ENCODE measurements at regions not wholly inside any gene's neighbourhood (a gene's known extent, or its start where the extent isn't known, plus 50 kb on each side); places are given as distances from the start of the nearest gene placed in this dataset.

DNA sequence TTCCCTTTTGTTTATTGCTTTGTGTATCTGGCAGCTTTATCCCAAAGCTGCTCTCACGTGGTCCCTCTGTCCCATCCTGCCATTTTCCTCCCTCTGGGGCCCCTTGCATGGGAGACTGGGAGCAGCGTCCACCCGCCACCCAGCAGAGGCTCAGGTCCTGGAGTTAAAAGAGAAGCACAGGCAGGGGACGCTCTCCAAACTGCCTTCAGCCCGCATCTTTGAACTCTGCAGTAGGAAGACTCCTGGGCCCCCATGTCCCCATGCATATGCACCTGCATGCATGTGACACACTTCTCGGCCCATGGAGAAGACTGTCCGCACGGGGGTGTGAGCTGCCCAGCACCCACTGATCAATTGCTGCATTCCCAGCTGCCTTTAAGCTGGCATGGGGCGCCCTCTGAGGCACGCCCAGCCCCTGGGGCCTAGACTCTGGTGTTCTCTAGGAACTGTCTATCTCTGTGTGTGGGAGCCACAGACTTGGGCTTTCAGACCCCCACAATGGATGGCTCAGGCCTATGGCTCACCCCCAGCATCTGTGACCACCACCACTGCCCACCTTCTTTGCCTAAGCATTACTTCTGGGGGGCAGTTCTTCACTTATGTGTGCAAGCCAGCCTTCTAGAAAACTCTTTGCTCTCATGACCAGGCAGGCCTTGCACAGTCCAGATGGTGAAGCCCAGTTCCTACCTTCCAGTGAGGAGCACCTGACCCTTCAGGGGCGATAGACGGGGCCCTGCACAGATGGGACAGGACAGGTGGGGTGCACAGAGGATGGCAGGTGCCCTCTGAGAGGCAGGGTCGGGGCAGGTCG is 96.1 kb upstream of the DIO3 start:
- Mint-ChIP-seq H3K36me3 (no peaks in the 10 kb centered on the region), H3K4me1 (no peaks in the 10 kb centered on the region), H3K9me3 (no peaks in the 10 kb centered on the region), H3K27ac (no peak overlapping the region), H3K27me3 (ENCODE audit: low read depth in 2 of 2) (peaks cover 17 to 24% of the 10 kb centered on the region in 2 donors), H3K4me3 (no peak overlapping the region)
- H3K27ac ChIP-seq (ENCODE audit: low read length), result no peak overlapping the region
- 75% methylated on average over 14 of the region's 14 CpGs for WGBS (ENCODE audit: insufficient coverage)
- TF ChIP-seq, protein P1, sequence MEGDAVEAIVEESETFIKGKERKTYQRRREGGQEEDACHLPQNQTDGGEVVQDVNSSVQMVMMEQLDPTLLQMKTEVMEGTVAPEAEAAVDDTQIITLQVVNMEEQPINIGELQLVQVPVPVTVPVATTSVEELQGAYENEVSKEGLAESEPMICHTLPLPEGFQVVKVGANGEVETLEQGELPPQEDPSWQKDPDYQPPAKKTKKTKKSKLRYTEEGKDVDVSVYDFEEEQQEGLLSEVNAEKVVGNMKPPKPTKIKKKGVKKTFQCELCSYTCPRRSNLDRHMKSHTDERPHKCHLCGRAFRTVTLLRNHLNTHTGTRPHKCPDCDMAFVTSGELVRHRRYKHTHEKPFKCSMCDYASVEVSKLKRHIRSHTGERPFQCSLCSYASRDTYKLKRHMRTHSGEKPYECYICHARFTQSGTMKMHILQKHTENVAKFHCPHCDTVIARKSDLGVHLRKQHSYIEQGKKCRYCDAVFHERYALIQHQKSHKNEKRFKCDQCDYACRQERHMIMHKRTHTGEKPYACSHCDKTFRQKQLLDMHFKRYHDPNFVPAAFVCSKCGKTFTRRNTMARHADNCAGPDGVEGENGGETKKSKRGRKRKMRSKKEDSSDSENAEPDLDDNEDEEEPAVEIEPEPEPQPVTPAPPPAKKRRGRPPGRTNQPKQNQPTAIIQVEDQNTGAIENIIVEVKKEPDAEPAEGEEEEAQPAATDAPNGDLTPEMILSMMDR (IDR thresholded peaks at IDR 0.05), result no peak
- intact Hi-C loops (cut with micrococcal nuclease), result no loop called here
- H3K36me3 ChIP-seq (ENCODE audit: control insufficient read depth, insufficient read depth, low read length), result no peaks in the 10 kb centered on the region
- ATAC-seq (no peak), DNase-seq (no peak)
- peaks cover 2% of the 10 kb centered on the region for H3K27me3 ChIP-seq (ENCODE audit: control insufficient read depth, insufficient read depth, low read length)
- no peaks in the 10 kb centered on the region for H3K9me3 ChIP-seq (ENCODE audit: control insufficient read depth, insufficient read depth, low read length)
- no peaks in the 10 kb centered on the region for H3K4me1 ChIP-seq (ENCODE audit: control insufficient read depth, insufficient read depth, low read length)
- H3K4me3 ChIP-seq (ENCODE audit: low read length), result no peak overlapping the region

DNA sequence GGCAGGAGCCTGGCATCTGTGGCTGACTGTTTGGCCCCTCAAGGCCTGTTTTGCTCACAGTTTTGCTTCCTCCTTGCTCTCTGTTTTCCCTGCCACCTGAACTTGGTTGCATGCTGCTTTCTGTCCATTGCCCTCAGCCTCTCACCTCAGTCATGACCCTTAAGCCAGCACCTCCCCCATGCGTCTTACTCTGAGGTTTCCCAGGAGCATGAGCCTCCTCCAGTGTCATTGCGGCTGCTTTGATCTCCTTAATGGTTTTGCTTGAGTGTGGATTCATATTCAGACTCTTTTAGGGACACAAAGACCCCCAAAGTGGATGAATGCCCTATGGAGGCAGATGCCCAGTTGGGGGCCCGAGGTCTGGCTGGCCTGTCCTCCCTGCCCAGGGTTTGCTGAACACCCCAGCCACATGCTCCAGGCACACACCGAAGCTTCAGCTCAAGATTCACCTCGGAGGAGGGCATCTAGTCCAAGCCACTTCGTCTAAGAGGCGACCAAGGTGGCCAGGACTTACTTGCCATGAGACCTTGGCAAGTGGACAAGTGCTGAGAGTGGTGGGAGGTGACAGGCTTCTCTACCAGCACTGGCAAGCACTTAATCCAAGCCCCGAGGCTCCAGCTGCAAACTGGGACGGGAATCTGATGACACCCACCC is 95.4 kb upstream of the DIO3 start:
- Mint-ChIP-seq H3K9me3 (no peaks in the 10 kb centered on the region), H3K27ac (no peak overlapping the region), H3K4me1 (no peaks in the 10 kb centered on the region), H3K36me3 (no peaks in the 10 kb centered on the region), H3K4me3 (no peak overlapping the region), H3K27me3 (ENCODE audit: low read depth in 2 of 2) (peaks cover 13 to 17% of the 10 kb centered on the region in 2 donors)
- WGBS (ENCODE audit: insufficient coverage), result 81% methylated on average over 9 of the region's 9 CpGs
- no peak overlapping the region for H3K27ac ChIP-seq (ENCODE audit: low read length)
- TF ChIP-seq, protein P1 (IDR thresholded peaks at IDR 0.05), result no peak
- no peak overlapping the region for H3K4me3 ChIP-seq (ENCODE audit: low read length)
- no peaks in the 10 kb centered on the region for H3K4me1 ChIP-seq (ENCODE audit: control insufficient read depth, insufficient read depth, low read length)
- H3K36me3 ChIP-seq (ENCODE audit: control insufficient read depth, insufficient read depth, low read length), result no peaks in the 10 kb centered on the region
- no peak for DNase-seq
- H3K9me3 ChIP-seq (ENCODE audit: control insufficient read depth, insufficient read depth, low read length), result no peaks in the 10 kb centered on the region
- no peaks in the 10 kb centered on the region for H3K27me3 ChIP-seq (ENCODE audit: control insufficient read depth, insufficient read depth, low read length)
- no peak for ATAC-seq
- intact Hi-C loops (cut with micrococcal nuclease), result no loop called here

DNA sequence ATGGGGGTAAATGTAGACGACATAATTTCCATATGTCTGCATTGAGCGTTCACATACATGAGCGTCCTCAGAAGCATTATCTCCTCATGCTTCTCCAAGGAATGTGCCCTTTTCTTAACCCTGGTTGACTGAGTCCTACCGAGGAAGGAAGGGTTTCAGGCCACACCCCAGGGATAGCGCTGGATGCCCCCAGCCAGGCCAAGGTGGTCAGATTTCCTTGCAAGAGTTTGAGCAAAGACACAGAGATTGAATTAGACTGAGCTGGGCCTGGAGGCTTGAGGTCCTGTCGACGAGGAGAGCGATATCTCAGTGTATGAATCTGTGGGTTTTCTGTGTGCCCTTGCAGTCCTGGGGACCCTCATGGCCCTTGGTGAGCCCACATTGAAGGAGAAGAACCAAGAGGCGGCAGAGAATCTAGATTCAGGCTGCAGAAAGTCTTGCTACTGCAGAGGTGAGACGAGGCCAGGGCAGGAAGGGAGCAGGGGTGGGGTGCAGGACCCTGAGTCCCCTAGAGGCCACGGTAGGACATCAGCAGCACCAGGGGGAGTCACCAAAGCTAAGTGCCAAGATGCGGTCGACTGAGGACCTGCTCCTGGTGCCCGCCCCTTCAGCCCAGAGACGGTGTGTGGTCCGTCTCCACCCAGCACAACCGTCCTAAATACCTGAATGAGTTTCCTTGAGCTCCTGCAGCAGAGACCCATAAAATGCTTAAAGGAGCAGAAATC is 94.7 kb upstream of the DIO3 start:
- TF ChIP-seq, protein P1 (IDR thresholded peaks at IDR 0.05), result no peak
- Mint-ChIP-seq H3K36me3 (no peaks in the 10 kb centered on the region), H3K4me1 (no peaks in the 10 kb centered on the region), H3K4me3 (no peak overlapping the region), H3K9me3 (no peaks in the 10 kb centered on the region), H3K27me3 (ENCODE audit: low read depth in 2 of 2) (peaks cover 10% of the 10 kb centered on the region in 2 donors), H3K27ac (no peak overlapping the region)
- Histone ChIP-seq H3K4me1 (ENCODE audit: control insufficient read depth, insufficient read depth, low read length) (no peaks in the 10 kb centered on the region), H3K27ac (ENCODE audit: low read length) (no peak overlapping the region), H3K9me3 (ENCODE audit: control insufficient read depth, insufficient read depth, low read length) (no peaks in the 10 kb centered on the region), H3K27me3 (ENCODE audit: control insufficient read depth, insufficient read depth, low read length) (no peaks in the 10 kb centered on the region), H3K4me3 (ENCODE audit: low read length) (no peak overlapping the region), H3K36me3 (ENCODE audit: control insufficient read depth, insufficient read depth, low read length) (no peaks in the 10 kb centered on the region)
- WGBS (ENCODE audit: insufficient coverage), result 82% methylated on average over 17 of the region's 17 CpGs
- DNase-seq, result no peak
- ATAC-seq, result no peak
- intact Hi-C loops (cut with micrococcal nuclease), result no loop called here
